NCI-H2196 treated with DMSO at 0.1 percent for 48 hours (cell line): ENCODE measurements at regions not wholly inside any gene's neighbourhood (a gene's known extent, or its start where the extent isn't known, plus 50 kb on each side); places are given as distances from the start of the nearest gene placed in this dataset.

Experiments used
- DNase-seq: peaks from one replicate; lab custom pipeline; 2025; ENCODE audit not compliant: unreplicated experiment; lab: John Stamatoyannopoulos, UW

DNA sequence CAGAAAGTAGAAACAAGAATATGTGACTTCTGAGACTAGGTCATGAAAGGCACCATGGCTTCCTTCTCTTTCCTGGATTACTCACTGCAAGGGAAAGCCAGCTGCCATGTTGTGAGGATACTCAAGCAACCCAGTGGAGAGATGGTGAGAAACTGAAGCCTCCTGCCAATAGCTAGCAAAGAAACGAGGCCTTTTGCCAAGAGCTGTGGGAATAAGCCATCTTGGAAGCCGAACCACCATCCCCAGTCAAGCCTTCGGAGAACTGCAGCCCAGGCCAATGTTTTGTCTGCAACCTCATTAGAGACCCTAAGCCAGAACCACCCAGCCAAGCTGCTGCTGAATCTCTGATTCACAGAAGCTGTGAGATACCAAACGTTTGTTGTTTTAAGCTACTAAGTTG lies 104.7 kb upstream of the CRHR1 start:
- DNase-seq = no peak

DNA sequence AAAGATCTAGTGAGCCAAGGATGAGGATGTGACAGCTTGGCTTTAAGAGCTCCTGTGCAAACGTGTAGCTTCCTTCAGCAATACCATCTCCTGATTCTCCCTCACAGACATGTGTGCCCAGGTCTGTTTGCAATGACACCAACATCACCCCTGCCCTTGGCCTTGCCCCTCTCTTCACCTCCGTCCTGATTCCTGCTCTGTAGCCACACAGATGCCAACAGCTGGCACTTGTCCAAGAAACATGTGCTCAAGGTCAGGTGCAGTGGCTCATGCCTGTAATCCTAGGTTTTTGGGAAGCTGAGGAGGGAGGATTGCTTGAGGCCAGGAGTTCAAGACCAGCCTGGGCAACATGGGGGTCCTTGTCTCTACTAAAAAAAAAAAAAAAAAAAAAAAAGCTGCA lies 103.8 kb upstream of the CRHR1 start:
- no peak for DNase-seq

DNA sequence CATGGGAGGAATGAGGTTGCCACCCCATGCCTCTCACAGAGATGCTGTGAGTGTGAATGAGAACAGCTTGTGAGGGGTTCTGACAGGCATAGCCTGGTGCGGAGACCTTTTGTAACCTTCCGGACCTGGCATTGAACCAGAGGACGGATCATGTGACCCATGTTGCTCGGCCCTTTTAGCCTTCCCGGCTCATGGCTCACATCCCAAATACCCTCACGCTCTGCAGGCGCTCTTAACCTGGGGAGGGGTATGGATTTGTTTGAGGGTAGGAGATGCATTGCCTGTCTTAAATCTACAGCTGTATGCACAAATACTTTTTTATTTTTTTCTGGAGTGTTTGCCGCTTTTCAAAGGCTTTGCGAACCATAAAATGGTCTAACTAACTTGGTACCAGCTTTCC lies 102.4 kb upstream of the CRHR1 start:
- no peak for DNase-seq

DNA sequence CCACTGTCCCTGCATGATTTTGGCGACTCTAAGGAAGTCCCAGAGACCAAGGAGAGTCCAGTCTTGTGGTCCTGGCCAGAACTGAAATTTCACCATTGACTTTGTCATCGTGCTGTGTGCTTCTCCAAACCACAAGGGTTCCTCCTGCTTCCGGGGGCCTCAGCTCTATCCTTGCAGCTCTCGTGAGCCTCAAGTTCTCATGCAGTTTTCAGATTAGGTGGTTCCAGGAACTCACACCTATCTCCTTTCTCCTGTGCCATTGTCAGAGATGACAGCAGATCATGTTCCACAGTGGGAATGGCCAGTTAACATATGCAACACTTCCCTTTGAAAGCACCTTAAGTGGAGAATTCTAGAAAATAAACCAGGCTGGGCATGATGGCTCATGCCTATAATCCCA lies 97.9 kb upstream of the CRHR1 start:
- DNase-seq = no peak

DNA sequence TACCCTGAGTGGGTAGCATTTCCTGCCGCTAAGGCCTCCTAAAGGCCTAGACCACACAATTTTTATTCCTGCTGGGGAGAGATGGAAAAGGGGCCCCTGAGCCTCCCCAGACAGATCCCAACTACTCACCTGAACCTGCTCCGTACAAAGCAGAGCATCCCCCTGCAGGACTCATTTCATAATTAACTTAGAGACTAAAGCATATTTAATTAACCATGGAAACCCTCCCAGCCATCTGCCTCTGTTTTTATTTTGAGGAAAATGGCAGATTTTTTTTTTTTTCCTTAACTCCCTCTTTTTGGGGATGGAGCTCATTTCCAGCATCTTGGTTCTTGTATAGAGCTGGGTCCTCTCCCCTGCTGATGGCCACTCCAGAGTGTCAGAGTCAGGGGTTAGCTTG lies 96.5 kb upstream of the CRHR1 start:
- no peak for DNase-seq

DNA sequence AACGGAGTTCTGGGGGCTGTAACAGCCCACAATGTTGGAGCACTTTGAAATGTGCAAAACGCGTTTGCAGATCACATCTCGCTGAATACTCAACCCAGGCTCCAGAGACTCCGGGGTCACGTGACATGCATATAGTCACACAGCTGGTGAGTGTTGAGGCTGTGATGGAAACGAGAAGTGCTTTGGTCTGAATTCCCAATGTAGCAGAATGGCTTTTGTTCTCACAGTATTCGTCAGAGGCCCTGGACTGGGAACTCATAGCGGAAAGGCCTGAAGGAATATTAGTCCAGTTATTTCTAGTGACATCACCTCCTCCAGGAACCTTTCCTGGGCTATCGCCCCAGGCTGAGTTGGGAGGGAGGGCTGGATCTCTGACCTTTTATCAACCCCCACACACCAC lies 95.8 kb upstream of the CRHR1 start:
- no peak for DNase-seq

DNA sequence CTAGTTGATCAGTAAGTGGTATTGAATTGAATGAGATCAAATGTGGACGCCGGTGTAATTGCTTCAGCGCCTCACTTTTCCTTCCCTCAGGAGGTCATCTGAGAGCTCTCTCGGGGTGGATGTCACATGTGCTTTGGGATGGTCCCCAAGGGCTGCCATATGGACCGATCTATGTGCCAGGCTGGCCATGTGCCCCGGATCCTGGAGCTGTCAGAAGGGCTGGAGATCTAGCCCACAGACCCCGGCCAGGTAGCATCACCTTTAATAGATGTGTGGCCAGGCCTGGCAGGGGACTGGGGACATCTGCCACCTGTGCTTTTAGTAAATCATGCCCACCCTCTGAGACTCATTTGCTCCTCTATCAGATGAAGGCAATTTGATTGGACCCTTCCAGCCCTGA lies 95.3 kb upstream of the CRHR1 start:
- DNase-seq = no peak

DNA sequence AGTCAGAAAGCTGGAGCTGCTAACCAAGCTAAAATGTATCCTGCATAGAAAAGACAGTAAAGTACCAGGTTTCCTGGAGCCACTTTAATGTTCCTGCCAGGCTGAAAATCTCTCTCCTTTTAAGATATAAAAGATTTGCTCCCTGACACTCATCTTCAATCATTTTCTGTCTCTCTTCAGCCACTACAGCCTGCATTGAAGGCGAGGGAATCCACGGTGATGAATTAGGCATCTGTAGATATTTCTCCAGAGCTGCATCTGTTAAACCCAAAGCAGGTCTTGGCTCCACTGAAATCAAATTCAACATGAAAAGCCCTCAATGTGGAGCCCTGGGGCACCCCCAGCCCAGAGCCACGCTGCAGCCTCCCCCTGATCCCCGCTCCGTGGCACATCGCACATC lies 94.7 kb upstream of the CRHR1 start:
- DNase-seq = no peak

DNA sequence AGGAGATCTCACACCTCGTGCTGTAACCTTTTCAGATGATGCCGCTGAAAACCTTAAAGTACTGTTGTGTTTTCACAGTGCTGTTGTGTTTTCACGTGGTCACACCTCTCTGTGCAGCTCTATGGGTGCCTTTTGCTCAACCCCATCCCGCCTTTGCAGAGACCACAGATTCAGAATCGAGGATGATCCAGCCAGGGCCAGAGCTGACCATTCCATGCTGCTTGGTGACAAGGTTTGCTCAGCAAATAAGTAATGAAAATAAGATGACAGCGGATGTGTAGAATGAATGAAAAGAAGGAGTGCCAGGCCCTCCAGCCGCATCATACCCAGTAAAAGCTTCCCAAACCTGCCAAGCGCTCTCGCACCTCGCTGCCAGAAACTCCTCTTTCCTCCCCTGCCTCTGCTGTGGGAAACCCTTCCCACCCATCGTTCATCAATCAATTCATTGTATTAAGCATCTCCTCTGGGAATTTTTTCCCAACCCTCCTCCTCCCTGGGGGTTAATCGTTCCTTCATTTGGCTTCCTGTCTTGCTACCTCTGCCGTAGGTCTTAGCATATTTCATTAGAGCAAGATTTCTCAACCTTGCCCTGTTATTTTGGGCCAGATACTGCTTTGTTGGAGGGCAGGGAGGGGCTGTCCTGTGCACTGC lies 93.4 kb upstream of the CRHR1 start:
- DNase-seq = no peak

DNA sequence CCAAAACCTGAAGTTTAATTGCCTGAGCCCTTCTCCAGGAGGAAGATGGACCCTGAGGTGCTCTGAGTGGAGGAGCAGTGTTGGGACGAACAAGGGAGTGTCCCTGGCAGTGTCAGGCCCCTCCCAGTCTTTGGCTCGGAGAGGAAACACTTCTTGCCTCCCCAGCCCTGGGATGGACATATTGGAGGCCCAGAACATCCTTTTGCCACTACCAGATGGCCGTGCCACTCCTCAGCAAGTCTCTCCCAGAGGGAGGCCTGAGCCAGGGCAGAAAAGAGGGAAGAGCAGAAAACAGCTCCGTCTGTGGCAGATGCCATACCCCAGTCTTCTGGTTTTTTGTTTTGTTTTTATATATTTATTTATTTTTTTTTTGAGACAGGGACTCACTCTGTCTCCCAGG lies 91.5 kb upstream of the CRHR1 start:
- no peak for DNase-seq

DNA sequence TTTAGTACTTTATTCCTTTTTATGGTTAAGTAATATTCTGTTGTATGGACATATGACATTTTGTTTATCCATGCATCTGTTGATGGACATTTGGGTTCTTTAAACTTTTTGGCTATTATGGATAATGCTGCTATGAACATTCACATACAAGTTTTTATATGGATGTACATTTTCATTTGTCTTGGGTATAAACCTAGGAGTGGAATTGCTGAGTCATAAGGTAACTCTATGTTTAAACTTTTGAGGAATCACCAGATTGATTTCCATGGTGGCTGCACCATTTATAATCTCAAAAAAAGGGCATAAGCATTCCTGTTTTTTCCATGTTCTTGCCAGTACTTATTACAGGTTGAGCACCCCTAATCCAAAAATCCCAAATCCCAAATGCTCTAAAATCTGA lies 90.3 kb upstream of the CRHR1 start:
- DNase-seq = no peak

DNA sequence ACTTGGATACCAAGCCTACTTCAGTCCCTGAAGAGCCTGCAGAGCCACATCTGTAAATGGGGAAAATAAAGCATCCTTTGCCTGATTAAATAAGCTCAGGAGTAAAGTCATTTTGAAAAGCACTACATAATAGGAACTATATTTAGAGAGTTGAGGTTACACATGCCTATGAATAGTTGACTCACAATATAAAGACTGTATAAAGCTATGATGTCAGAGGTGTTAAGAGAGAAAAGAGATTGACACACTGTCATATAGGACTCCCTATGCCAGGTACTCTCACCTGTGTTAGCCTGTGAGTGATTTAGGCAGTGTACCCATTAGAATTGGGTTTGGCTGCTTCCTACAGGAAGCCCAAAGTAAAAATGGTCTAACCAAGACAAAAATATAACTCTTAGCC lies 87.7 kb upstream of the CRHR1 start:
- DNase-seq = no peak

DNA sequence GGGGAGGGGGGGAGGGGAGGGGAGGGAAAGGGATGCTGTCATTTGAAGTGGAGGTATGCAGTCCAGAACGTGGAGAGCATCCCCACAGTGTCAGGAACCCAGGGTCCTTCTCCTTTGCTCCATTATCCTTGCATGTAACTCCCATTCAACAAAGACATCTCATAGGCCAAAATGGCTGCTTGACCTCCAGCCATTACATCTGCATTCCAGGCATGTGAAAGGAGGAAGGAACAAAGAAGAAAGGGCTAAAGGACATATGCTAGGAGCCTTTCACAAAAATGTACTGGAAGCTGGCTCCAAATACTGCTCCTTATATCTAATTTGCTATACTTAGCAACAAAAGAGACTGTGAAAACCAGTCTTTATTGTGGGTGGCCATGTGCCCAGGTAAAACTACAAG lies 87.0 kb upstream of the CRHR1 start:
- no peak for DNase-seq

DNA sequence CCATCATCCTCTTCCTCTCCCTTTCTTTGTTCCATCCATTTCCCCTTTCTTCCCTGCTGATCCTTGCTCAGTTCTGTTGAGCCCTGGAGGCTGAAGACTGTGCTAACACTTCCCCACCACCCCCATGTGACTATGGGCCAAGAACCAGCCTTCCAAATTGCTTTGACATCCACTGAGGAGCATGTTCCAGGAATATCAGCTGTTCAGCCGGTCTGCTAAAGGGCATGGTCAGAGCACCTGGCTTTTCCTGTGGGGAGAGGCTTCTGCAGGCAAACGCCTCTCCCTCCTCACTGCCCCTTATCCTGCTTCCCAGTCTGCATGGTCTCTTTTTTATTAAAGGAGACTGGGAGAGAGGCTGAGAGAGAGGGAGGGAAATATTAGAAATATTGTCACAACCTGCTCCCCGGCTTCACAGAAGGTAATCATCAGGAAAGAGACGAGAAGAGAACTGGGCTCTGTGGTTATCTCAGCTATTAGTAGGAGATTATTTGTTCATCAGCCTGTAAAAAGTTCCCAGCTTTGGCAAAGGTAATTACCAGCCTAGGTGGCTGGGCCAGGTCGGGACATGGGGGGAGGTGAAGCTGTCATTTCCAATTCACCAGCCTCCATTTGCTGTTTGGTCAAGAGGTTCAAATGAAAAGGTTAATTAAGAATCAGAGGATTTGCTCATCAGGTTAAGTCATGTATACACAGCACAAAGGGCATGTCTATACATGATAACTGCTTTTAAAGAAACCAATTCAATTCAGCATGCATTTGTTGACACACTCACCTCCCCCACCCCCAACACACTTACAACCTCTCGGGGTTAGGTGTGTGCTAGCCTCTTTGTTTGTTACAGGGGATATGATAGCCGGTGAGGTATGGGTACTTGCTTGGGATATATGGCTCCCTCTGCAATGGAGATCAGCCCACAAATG lies 83.7 kb upstream of the CRHR1 start:
- peak; percentile 27 for DNase-seq

DNA sequence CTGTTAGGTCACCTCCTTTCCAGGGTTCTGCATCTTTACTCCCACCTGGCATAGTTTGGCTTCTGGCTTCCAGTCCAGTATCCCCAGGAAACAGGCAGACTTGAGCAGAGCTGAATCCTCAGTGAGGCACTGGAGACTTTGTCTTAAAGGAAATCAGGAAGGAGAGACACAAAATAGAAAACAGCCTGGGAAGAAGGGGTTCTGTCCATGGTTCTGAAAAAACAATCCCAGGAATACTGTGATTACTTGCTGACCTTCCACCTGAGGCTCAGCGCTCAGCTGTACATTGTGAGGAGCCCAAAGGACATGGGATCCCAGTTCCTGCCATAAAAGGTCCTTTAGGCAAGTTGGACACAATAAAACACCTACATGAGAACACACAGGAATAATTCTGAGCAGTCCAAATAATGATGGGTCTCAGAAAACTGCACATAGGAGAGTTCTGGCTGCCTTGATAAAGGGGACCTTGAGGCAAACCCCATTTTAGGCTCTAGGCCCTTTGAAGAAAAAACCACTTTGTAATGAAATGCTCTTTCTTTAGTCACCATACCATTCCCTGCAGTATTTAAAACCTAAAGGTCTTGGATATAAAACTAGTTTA lies 81.4 kb upstream of the CRHR1 start:
- no peak for DNase-seq

DNA sequence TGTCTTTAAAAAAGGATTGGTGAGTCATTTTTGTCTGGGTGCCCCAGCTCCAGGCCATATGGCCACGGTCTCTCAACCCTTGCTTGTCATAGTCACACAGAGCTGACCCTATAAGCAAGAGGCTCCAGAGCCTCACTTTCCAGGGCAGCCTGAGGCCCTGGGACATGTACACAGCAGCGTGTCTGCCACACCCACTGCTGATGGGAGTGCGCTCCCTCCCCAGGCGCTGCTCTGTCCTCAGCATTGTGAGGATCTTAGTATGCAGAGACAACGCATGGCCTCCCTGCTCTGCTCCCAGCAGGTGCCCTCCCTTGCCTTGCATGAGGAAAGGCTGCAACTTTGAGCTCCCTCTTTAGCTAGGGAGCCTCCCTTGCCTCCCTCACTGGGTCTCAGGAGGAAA lies 80.8 kb upstream of the CRHR1 start:
- no peak for DNase-seq

DNA sequence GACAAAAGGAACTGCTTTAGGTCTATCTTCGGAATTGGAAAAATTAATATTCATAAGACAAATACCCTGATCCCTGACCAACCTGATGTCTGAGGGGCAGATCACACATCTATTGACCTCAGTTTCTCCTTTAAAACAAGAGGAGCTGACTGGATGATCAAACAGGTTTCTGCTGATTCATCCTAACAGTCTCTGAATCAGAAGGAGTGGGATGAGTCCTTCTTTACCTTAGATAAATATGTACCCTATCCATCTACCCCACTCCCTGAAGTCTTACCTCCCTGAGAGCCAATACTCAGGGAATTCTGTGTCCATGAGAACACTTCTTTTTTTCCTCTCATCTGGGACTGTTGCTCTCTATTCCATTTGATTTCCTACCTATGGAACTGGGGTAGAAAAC lies 80.3 kb upstream of the CRHR1 start:
- DNase-seq = no peak

DNA sequence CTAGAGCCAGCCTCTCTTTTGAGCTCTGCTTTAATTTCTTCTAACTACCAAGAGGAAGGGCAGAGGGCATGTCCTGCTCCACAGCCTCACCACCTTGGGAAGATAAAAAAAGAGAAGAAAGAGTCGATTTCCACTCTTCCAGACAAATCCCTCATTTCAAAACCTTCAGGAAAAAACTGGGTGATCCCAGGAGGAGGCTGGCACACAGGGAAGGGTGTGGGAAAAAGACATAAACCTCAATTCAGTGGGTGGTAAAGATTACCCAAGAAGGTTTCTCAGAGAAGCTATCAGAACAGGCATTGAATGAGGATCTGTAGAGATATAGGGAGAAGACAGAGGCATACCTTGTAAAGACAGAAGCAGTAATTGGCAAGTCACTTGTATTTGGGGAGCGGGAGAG lies 79.9 kb upstream of the CRHR1 start:
- no peak for DNase-seq

DNA sequence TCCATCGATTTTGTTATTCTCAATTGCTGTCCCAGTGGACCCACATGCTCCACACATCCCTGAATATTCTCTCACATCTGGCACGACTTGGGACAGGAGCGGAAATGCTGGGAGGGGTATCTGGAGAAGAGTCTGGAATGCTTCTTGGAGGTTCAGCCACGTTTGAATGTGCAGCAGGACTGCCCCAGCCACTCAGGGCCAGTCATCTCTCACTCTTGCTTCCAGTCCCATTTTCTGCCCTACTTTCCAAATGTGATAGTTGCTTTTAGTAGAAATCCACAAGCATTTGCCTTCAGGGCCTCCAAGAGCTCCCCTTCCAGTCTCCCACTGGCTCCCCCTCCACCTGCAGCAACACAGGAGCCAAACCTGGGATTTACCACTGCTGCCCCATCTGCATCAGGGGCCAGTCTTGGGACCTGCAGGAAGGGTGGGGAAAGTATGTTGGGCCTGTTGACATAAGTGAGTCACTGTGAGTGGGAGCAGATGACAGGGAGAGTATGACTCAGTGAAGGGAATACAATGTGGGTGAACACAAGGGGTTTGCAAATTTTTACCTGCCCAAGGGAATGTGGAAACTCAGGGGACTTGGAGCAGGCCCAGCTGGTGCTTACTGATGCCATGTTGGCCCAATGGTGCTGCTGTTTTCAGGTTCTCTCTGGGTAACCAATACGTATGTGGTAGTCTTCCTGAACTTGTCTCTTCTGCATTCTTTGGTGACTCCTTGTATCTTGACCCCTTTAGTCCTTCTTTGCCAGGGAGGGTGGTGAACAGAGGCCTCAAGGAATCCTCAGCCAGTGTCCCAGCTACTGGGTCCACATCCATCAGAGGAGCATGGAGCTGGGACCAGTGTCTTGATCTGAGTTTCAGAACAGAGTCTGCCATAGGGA lies 78.8 kb upstream of the CRHR1 start:
- DNase-seq = no peak

DNA sequence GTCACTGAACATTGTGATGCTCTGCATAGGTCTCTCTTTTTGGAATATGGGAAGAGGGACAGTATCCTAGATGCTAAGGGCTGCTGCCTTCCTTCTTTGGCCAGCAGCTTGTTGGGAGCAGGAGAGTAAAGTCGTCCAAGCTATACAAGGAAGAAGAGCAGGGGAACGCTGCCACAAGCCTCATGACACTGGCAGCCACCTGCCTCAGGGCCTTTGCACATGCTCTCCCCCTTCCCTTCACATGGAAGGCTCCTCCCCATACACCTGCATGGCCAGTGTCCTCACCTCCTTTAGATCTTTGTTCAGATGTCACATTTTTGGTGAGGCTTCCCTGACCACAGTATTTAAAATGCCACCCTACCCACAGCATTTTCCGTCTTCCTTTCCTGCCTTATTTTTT lies 78.1 kb upstream of the CRHR1 start:
- no peak for DNase-seq

DNA sequence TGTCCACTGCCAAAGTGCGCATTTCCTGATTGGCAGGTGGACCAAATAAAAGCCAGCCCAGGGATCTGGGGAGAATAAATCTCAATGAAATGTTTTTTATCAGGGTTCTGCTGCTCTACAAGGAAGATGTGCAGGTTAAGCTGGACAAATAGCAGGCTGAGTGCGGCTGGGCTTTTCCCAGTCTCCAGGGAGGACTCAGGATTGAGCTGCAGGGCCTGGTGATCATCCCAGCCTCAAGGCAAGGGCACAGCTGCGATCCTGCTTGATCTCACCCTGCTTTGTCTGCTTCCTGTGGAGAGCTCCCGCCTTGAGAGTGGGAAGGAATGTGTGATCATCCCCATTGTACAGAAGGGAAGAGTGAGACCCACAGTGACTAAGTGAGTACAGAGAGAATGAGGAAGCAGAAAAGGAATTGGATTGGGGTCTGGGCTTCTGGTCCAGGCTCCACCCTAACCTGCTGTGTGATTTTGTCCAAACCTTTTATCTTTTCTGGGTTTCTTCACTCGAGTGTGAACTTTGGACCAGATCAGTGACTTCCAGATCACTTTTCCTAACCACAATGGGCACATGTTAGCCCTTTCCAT lies 75.3 kb upstream of the CRHR1 start:
- DNase-seq = no peak
